Fibroblast of skin of left quadriceps (primary cell): ENCODE measurements at regions not wholly inside any gene's neighbourhood (a gene's known extent, or its start where the extent isn't known, plus 50 kb on each side); places are given as distances from the start of the nearest gene placed in this dataset.
A peak's percentile ranks its signal among the peaks of the same experiment; 100 is the strongest.
"Not testable (repeated sequence)": the region's sequence is repeated elsewhere in the genome, so short reads cannot be mapped to it uniquely, and the experiment has no call there.

ENCODE experiments used
- DNase-seq, 2 experiments: peaks; one replicate each; pipeline ENCODE4 v3.0.0-alpha.2; 2013; ENCODE audit warnings: low read depth in 2 of 2

DNA sequence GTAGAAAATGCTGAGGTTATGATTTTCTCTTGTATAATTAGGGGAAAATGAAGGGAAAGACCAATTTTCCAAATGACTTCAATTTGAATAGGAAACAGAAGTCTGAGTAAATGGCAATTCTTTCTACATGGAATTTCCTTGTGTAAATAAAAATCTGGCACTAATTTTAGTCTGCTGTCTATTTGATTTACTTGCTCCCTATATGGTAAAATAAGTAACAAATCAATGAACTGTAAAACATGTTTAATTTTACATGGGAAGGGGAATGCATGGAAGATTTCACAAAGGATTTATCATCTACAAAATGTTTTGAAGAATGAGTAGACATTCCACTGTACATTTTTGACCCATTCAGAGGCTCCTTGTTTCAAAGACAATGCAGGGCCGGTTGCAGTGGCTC lies 811.6 kb upstream of the GOT2 start:
- DNase-seq = peak in 1 of 2 experiments; percentile 31

DNA sequence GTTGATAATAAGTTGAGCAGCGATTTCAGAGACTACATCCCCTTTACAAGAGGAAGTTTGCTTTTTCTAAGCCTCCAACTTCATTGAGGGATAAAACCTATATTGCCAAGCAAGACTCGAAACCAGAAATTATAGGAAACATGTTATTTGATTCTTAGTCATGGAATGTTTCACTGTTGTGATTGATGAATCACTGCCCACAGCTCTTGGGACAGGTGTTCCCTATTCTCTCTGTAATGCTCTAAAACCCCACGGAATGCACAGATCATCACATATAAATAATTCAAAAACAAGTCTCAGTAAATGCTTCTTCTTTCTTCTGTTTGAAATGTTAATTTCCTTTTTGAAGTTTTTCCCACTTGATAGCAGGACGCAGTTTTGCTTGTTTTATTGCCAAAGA lies 809.5 kb upstream of the GOT2 start:
- DNase-seq = peak; percentile 61 to 64

DNA sequence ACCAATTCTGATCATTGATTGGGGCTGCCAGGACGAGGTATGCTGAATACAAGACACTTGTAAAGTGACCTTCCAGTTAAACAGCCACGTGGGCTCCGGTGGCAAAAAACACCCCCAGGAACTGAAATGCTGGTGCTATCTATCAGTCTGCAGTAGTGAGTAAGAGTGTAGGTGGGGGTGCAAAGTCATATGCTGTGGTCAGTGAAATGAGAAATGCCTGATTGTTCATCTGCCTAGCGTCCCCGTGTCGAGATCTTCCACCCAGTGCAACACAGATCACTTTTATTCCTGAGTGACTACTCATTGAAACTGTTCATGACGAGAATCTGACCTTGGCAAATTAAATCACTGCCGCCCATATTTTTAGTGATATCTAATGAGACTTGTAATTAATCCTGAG lies 806.5 kb upstream of the GOT2 start:
- DNase-seq = no peak

DNA sequence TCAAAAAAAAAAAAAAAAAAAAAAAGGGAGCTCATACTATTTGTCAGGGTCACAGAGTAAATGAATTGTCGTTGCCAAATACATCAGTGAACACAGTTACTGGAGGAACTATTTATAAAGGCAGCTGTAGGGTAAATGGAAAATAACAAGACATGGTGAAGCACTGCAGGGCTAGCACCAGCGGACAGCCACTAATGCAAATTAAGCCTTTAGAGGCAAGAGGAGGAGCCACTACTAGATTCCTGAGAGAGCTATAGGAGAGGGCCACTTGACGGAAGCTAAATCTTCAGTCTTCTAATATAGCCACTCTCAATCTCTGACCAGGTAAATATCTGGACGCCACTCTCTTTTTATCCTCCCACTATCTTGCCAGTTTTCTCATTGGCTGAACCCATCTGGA lies 801.2 kb upstream of the GOT2 start:
- DNase-seq = no peak

DNA sequence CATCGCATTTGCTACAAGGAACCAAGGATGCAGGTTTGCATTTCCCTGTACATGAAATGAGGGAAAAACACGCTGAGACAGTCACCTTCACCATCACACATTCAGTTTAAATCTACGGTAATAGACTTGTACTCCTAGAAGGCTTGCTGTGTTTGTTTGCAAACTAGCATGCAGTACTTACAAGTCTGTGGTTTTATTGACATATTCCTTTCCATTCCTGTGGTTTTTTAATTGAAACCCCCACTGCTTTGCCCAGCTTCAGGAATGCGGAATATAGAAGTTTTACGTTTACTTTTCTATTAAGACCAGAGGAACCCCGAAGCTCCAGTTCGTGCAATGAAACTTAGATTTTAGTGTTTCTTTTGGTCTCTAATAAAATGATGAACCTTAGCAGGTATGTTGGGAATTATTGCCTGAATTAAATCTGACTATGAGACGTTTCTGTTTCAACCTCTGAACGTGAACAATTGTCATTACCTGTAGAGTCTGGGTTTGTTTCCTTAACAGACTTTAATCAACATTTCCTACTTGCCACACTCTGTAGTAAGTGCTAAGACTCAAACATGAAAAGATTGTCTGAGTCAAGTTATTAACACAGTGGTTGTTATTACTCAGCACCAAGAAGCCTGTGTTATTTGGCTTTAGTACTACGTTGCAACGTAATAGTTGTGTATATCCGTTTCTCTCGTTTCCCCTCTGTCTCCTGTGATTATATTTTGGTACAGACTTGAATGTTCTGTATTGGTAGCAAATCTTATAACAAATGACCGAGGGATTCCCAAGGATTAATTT lies 793.3 kb upstream of the GOT2 start:
- peak; percentile 80 to 85 for DNase-seq

DNA sequence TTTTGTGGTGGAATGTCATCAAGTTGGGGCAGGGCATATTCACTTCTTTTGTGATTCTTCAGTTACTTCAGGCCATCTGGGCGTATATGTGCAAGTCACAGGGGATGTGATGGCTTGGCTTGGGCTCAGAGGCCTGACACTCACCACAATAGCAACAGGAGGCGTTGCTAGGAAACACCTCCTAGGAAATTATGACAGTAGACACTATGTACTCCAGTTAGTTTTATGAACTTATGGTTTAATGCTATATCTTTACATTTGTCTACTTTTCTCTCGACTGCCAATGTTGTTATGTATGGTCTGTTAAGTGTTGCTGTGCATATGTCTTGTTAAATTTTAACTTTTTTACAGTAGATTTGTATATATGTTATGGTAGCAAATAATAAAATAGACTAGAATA lies 788.7 kb upstream of the GOT2 start:
- no peak for DNase-seq

DNA sequence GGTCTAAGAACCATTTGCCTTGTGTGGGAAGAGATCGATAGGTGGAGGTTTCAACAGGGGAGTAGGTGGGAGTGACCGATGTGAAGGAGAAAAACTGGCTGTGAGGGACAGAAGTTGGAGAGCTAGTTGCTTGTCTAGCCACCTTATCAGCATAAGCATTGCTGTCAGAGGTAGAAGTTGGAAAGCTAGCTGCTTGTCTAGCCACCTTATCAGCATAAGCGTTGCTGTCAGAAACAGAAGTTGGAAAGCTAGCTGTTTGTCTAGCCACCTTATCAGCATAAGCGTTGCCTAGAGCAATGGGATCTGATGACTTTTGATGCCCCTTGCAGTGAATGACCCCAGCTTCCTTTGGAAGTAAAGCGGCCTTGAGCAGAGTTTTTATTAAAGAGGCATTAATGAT lies 784.6 kb upstream of the GOT2 start:
- not testable (repeated sequence) for DNase-seq

DNA sequence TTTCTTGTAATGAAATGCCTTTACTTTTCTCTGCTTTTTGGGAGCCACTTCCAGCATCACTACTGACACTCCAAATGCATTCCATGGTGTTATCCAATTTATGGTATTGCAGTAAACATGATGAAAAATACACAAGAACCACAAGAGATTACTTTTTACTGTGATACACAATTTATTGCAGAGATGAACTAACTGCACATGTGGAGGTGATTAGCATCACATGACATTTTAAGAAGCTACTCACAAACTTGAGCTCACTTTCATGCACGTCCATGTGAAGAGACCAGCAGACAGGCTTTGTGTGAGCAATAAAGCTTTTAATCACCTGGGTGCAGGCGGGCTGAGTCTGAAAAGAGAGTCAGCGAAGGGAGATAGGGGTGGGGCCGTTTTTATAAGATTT lies 780.5 kb upstream of the GOT2 start:
- peak; percentile 42 to 55 for DNase-seq

DNA sequence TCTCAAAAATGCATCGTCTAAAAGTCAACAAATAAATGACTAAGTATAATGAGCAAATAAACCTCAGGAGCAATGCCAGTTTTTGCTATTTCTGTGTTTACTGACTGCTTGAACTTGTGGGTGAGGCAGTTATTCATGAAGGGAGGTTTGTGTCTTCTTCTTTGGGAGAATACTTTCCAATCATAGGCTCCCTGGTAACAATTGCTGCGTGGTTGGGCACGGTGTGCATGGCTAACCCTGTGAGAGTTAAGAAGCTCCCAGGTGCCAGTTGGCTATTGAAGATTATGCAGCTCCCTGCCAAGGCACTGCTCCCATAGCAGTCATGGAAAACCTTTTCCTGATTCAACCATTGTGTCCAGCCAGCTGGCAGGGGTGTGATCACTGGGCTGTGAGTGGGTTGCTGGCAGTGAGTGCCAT lies 775.9 kb upstream of the GOT2 start:
- no peak for DNase-seq

DNA sequence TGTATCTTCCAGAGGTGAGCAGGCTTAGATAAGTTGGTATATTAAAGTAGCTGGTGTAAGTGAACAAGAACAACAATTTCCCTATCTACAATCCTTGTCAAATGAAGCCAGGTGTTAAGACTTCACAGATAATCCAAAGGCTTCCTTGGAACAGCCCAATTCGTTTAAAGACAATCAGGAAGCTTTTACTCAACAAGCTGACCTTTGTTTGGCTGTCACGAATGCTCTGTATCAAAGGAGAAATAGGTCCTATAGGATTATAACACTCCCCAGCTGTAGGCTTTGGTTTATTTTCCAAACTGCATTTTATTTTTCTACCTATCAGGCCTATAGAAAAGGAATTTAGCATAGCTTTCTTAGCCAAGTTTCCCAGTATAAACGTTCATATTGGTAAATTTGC lies 766.5 kb upstream of the GOT2 start:
- DNase-seq = no peak

DNA sequence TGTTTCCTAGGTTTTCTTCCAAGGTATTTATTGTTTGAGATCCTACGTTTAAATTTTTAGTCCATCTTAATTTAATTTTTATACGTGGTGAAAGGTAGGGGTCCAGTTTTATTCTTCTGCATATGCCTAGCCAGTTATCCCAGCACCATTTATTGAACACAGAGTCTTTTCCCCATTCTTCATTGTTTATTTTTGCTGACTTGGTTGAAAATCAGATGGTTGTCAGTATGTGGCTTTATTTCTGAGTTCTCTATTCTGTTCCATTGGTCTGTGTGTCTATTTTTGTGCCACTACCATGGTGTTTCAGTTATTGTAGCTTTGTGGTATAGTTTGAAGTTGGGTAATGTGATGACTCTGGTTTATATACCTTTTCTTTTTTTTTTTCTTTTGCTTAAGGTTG lies 753.0 kb upstream of the GOT2 start:
- DNase-seq = no peak

DNA sequence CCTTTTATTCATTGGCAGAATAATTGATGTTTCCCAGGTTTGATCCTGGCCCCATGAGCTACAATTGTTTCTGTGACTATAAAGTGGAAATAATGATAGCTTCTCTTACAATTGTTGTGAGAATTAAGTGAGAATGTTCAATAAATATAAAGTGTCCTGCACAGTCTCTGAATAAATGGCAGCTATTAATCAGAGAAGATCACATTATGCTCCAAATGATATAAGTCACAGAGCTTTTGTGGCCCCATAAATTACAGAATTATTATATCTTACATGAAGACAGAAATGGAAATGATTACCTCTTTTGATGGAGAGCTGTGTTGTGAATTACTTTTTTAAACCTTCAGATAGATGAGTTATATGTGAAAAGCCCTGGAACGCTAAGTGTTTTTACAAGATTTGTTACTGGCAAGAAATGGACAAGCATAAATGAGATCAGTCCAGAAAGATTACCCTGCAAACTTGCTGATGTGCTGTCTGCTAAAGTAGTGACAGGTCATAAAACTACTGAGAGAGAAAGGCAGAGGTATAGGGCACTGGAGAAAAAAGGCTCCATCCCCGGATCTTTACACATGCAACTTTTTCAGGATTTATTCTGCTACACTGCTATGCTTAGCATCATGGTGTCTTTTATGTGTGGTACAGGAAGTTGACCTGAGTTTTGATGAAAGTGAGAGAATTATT lies 750.9 kb upstream of the GOT2 start:
- DNase-seq = no peak

DNA sequence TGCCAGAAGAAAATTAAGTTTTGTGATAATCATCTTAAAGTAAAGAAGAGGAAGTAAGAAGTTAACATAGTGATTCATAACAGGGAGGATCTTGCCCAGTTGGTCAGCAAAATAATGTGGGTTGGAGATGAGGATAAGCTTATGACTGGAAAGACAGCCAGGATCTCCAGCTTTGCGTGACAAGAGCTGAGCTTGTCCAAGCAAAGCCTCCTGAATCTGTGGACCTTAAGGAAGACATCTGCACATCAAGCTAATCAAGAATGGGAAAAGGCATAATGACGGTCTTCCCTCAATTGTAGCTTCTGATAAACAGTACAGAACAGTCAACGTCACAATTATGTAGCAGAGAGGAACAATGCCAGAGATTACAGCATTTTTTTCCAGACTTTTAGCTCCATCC lies 744.7 kb upstream of the GOT2 start:
- DNase-seq = no peak

DNA sequence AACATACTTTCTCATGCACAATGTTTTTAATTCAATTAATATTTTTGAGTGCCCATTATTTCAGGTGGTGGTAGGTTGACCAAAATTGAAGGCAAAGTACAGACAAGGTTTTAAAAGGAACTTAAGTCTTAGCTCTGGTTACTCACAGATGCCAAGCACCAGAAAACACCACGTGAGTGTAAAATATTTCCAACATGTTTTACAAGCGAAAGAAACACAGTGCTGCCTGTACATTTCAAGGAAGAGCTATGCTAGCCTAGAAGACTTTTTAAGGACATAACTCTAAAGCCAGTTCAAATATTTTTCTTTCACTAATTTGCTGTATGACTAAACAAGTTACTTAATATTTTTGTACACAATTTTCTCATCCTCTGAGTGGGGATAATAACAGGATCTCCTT lies 736.4 kb upstream of the GOT2 start:
- DNase-seq = no peak

DNA sequence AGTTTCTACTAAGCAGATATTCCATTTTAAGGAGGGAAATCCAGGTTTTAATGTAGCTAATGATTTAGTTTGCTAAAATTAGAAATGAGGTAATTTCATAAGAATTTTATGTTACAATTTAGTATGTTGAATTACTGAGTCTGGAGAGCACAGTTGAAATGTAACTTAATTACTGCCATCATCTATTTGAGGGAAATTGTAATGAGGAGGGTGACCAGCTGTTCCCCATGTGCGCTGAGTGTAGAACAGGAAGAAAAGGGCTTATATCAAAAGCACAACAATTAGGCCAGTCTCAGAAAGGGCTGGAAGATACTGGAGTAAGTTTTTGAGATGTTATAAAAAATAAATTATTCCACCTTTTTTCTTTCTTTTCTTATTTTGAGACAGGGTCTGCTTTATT lies 735.1 kb upstream of the GOT2 start:
- DNase-seq = peak; percentile 15 to 16

DNA sequence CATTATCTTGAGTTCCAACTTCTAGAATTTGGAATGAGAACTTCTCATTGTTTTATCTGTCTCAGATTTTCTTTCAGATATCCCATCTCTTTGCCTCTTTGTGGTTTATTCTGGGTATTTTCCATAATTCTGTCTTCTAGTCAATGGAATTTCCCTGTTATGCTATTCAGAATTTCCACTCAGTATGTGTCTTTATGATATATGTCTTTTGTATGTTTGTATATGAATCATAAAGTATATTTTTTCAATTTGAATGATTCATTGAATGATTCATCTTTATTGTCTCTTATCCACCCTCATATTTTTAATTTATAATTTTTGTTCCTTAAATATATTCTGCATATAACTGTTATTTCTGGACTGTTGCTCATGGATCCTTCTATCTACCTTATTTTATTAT lies 729.7 kb upstream of the GOT2 start:
- DNase-seq = peak; percentile 16 to 19

DNA sequence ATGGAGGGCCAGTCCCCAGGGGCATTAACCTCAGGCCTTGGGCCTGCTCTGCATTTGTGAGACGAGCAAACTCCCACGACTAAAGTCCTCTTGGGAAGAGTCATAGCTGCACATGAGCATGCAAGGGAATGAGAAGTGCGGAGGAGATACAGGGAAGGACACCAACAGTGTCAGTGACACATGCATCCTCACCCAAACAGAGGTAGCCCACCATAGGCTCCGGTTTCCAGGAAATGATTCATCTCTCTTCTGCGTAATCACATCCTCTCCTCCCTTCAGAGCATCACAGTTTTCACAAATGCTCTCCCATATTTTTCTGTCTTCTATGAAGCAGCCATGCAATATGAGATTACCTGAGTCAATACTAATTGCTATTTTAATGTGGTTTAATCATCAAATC lies 725.7 kb upstream of the GOT2 start:
- no peak for DNase-seq

DNA sequence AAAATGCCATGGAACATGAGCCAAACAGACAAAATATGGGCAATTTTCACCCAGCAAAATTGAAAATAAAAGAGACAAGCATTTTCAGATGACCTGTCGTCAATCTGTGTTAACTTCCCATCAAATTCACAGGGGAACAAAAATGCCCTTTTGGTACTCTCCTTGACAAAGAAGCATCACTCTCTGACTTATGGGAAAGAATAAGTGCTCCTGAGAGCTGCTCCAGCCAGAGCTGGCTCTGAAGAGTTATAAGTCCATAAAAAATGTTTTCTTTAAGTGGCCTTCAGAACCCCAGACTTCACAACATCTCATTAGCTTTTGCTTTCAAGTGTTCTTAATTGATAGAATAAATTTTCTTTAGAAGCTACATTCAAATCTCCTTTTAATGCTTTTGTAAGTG lies 721.4 kb upstream of the GOT2 start:
- no peak for DNase-seq

DNA sequence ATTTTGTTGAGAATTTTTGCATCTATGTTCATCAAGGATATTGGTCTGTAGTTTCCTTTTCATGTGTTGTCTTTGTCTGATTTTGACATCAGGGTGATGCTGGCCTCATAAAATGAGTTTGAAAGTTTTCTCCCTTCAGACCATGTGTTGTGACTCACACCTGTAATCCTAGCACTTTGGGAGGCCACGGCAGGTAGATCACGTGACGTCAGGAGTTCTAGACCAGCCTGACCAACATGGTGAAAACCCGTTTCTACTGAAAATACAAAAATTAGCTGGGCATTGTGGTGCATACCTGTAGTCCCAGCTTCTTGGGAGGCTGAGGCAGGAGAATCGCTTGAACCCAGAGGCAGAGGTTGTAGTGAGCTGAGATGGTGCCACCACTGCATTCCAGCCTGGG lies 716.4 kb upstream of the GOT2 start:
- DNase-seq = not testable (repeated sequence)

DNA sequence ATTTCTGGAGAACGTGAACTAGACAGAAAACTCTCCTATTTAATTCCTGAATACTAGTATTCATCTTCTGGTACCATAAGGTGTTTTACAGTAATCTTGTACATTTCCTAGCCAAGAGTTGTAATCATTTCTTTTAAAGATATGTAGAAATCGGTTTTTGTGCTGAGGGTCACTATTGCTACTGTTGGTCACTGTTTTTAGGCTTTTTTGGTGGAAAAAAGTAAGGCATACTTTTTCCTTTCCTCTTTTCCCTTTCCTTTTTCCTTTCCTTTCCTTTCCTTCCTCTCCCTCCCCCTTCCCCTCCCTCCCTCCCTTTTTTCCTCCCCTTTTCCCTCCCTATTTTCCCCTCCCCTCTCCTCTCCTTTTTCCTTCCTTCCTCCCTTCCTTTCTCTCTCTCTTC lies 706.4 kb upstream of the GOT2 start:
- DNase-seq = no peak

DNA sequence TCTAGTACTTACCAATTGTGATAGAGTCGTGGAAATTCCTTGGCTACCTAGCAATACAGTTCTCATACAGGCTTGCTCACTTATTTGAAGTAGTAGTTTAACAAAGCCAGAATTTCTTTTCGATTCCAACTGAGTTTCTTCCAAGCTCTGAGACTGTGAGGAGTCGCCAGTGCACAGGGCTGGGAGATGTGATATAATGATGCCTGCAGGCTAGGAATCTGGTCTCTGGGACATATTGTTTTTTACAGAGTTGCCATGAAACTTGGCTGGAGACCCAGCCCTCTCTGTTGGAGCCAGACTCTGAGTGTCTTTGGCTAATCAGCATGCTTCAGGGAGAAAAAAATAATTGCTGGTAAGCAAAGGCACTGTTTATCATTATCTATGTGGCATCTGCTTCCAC lies 698.8 kb upstream of the GOT2 start:
- DNase-seq = no peak

DNA sequence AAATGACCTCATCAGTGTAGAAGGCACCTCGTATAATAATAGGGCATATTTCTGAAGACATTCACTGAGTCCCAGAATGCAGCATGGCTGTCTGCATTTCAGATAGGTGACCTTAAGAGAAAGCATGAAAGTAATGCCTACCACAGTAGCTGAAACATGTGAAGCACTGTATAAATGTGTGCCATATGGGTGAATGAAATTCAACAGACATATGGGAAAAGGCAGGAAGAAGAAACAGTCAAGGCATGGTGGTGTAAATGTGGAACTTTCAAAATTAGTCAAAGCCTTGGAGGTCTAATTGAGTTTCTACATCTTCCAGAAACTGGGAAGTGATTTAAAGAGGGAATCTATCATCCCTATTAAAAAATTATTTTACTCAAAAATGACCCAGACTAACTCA lies 698.2 kb upstream of the GOT2 start:
- no peak for DNase-seq

DNA sequence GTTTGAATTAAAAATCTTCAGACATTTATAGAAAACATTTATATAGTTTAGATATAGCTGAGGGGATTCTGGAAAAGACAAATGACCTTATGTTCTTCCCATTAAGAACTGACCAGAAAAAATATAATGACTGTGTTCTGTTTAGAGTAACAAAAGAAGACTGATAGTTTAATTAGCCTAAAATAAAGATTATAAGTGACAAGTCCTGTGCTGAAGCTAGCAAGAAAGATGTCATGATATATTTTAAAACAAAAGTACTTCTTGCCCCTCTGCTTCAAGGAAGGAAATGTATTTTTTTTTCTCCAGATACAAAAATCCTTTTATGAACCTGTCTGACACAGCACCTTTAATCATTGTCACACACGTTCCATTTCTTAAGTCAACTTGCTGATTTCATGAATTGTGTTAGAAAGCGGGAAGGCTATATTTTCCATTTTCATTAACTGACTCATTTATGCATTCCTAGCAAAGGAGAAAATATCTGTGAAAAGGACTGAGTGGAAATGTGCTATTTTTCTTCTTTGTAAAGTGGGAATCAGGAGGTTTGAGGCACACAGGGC lies 690.7 kb upstream of the GOT2 start:
- no peak for DNase-seq
